ENCODE measurements at regions not wholly inside any gene's neighbourhood (a gene's known extent, or its start where the extent isn't known, plus 50 kb on each side); places are given as distances from the start of the nearest gene placed in this dataset.

- intact Hi-C loops (cut with micrococcal nuclease): no loop called here
- no peaks in the 10 kb centered on the region for H3K9me3 ChIP-seq (replicated peaks)
- no peaks in the 10 kb centered on the region for H3K36me3 ChIP-seq
- H3K4me1 ChIP-seq: no peaks in the 10 kb centered on the region
- H3K27me3 ChIP-seq (ENCODE audit: low read depth): peaks cover 10% of the 10 kb centered on the region
- H3K27ac ChIP-seq (replicated peaks): no peak overlapping the region
- no peak for TF ChIP-seq CTCF (IDR thresholded peaks at IDR 0.05; ENCODE audit: borderline replicate concordance)
- no peak overlapping the region for H3K4me3 ChIP-seq
- no peak for DNase-seq
Observed at GRCh38 chr10:62652564-62652963, 152.0 kb upstream of the ADO start.

- Histone ChIP-seq H3K27me3 (ENCODE audit: low read depth) (peaks cover 10% of the 10 kb centered on the region), H3K27ac (replicated peaks) (no peak overlapping the region), H3K36me3 (no peaks in the 10 kb centered on the region), H3K4me3 (no peak overlapping the region), H3K4me1 (peaks cover 5% of the 10 kb centered on the region), H3K9me3 (replicated peaks) (no peaks in the 10 kb centered on the region)
- no peak for TF ChIP-seq CTCF (IDR thresholded peaks at IDR 0.05; ENCODE audit: borderline replicate concordance)
- no peak for DNase-seq
- intact Hi-C loops (cut with micrococcal nuclease): no loop called here
Observed at GRCh38 chr10:62653254-62653653, 151.3 kb upstream of the ADO start.

DNA sequence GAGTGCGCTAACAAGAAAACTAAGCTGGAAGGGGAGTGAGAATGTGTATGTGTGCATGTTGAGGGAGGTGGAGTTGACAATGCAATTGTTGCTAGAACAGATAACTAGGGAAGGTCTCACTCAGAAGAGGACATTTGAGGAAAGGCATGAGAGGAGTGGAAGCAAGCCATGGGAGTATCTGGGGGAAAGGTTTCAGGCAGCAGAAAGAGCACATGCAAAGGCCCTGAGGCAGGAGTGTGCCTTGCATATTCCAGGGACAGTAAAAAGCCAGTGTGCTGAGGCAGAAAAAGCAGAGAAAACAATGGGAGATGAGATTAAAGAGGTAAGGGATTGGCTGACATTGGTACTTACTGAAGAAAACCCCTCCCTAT is 149.6 kb upstream of the ADO start:
- Histone ChIP-seq H3K9me3 (replicated peaks) (no peaks in the 10 kb centered on the region), H3K36me3 (no peaks in the 10 kb centered on the region), H3K4me3 (no peak overlapping the region), H3K4me1 (peaks cover 7% of the 10 kb centered on the region), H3K27ac (replicated peaks) (no peak overlapping the region), H3K27me3 (ENCODE audit: low read depth) (peaks cover 10% of the 10 kb centered on the region)
- intact Hi-C loops (cut with micrococcal nuclease): no loop called here
- no peak for DNase-seq
- no peak for TF ChIP-seq CTCF (IDR thresholded peaks at IDR 0.05; ENCODE audit: borderline replicate concordance)

DNA sequence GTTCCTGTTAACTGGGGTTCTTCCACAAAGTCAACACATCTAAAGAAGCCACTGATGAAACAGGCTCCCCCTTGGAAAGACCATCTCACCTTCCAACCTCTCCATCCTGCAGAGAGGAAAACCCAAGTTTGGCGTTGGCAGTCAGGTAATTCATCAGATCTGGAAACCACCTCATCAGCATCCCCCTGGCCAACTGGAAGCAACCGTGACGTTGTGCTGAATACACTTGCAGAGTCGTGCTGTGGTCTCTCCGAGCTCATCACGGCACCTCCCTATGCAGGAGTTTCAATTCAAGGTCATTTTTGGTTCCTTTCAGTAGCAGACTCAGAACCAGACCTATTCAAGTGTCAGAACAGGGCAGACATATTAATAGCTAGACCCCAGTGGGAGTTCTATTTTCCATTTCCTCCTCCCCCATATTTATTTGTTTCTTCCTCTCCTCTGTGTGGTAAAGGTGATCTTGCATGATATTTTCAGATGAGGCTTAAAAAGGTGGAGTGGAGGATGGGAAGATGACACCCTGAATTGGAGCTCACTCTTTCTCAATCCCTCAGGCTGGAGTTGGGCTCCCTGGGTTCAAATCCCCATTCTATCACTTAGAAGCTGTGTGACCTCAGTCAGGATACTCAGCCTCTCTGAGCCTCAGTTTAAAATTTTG is 149.1 kb upstream of the ADO start:
- Histone ChIP-seq H3K4me3 (no peak overlapping the region), H3K4me1 (peaks cover 7% of the 10 kb centered on the region), H3K27me3 (ENCODE audit: low read depth) (peaks cover 6% of the 10 kb centered on the region), H3K9me3 (replicated peaks) (no peaks in the 10 kb centered on the region), H3K36me3 (no peaks in the 10 kb centered on the region), H3K27ac (replicated peaks) (no peak overlapping the region)
- intact Hi-C loops (cut with micrococcal nuclease): no loop called here
- DNase-seq: no peak
- TF ChIP-seq CTCF (IDR thresholded peaks at IDR 0.05; ENCODE audit: borderline replicate concordance): no peak

- DNase-seq: no peak
Observed at GRCh38 chr10:62657244-62657835, 147.2 kb upstream of the ADO start.

More at GRCh38 chr10:62657244-62657835, 147.2 kb upstream of the ADO start:
- no peaks in the 10 kb centered on the region for H3K9me3 ChIP-seq (replicated peaks)
- H3K4me1 ChIP-seq: peaks cover 7% of the 10 kb centered on the region
- H3K27me3 ChIP-seq (ENCODE audit: low read depth): peaks cover 4% of the 10 kb centered on the region
- intact Hi-C loops (cut with micrococcal nuclease): no loop called here
- no peaks in the 10 kb centered on the region for H3K36me3 ChIP-seq
- no peak for TF ChIP-seq CTCF (IDR thresholded peaks at IDR 0.05; ENCODE audit: borderline replicate concordance)
- no peak overlapping the region for H3K4me3 ChIP-seq
- no peak overlapping the region for H3K27ac ChIP-seq (replicated peaks)

Measured in left ventricle myocardium inferior (tissue), 1 donor.